HG03139 (cell line): ENCODE measurements at regions not wholly inside any gene's neighbourhood (a gene's known extent, or its start where the extent isn't known, plus 50 kb on each side); places are given as distances from the start of the nearest gene placed in this dataset.
"Not testable (repeated sequence)": the region's sequence is repeated elsewhere in the genome, so short reads cannot be mapped to it uniquely, and the experiment has no call there.

Experiments used
- ATAC-seq: cut with Tn5 transposase; IDR thresholded peaks from one replicate; pipeline ENCODE4 v1.9.1; 2021; ENCODE audit not compliant: unreplicated experiment

GRCh38 chr11:71383461-71383860 is 64.7 kb downstream of the DHCR7 start:
- peak; percentile 58 for ATAC-seq

- ATAC-seq = no peak
These were observed 66.2 kb downstream of the DHCR7 start for GRCh38 chr11:71381781-71382505.

GRCh38 chr11:71379701-71380100 is 68.5 kb downstream of the DHCR7 start:
- ATAC-seq = no peak

- peak; percentile 60 for ATAC-seq
These were observed 74.3 kb downstream of the DHCR7 start for GRCh38 chr11:71373791-71374454.

GRCh38 chr11:71372693-71373657 is 75.2 kb downstream of the DHCR7 start:
- no peak for ATAC-seq

- ATAC-seq = no peak
These were observed 76.5 kb downstream of the DHCR7 start for GRCh38 chr11:71371674-71372069.

GRCh38 chr11:71370895-71371673 is 77.1 kb downstream of the DHCR7 start:
- ATAC-seq = no peak

- no peak for ATAC-seq
These were observed 78.0 kb downstream of the DHCR7 start for GRCh38 chr11:71370020-71370747.

- no peak for ATAC-seq
These were observed 78.8 kb downstream of the DHCR7 start for GRCh38 chr11:71369411-71369810.

GRCh38 chr11:71368966-71369365 is 79.2 kb downstream of the DHCR7 start:
- no peak for ATAC-seq

- no peak for ATAC-seq
These were observed 80.4 kb downstream of the DHCR7 start for GRCh38 chr11:71367756-71368155.

- not testable (repeated sequence) for ATAC-seq
These were observed 80.9 kb downstream of the DHCR7 start for GRCh38 chr11:71367276-71367675.

GRCh38 chr11:71366076-71366475 is 82.1 kb downstream of the DHCR7 start:
- ATAC-seq = no peak

- ATAC-seq = no peak
These were observed 82.6 kb downstream of the DHCR7 start for GRCh38 chr11:71365626-71366025.

GRCh38 chr11:71364806-71365205 is 83.4 kb downstream of the DHCR7 start:
- no peak for ATAC-seq

GRCh38 chr11:71364176-71364671 is 84.0 kb downstream of the DHCR7 start:
- ATAC-seq = no peak

GRCh38 chr11:71363721-71364120 is 84.5 kb downstream of the DHCR7 start:
- ATAC-seq = no peak

- ATAC-seq = no peak
These were observed 89.1 kb downstream of the DHCR7 start for GRCh38 chr11:71358963-71359567.

- ATAC-seq = no peak
These were observed 90.0 kb downstream of the DHCR7 start for GRCh38 chr11:71358122-71358728.
